ENCODE measurements at regions not wholly inside any gene's neighbourhood (a gene's known extent, or its start where the extent isn't known, plus 50 kb on each side); places are given as distances from the start of the nearest gene placed in this dataset.

- Mint-ChIP-seq H3K27me3 (ENCODE audit: unreplicated experiment) (peaks cover 4% of the 10 kb centered on the region), H3K9me3 (ENCODE audit: unreplicated experiment) (no peaks in the 10 kb centered on the region), H3K4me1 (ENCODE audit: unreplicated experiment) (peaks cover 16% of the 10 kb centered on the region), H3K4me3 (ENCODE audit: unreplicated experiment) (no peak overlapping the region), H3K36me3 (ENCODE audit: low read depth, unreplicated experiment) (no peaks in the 10 kb centered on the region), H3K27ac (ENCODE audit: unreplicated experiment) (no peak overlapping the region)
- TF ChIP-seq CTCF (IDR thresholded peaks at IDR 0.05; ENCODE audit: unreplicated experiment): no peak
- DNase-seq (ENCODE audit: low spot score): no peak
Observed at GRCh38 chr3:16061491-16061890, 113.0 kb upstream of the GALNT15 start.

- H3K27ac Mint-ChIP-seq (ENCODE audit: unreplicated experiment): no peak overlapping the region
- no peaks in the 10 kb centered on the region for H3K36me3 Mint-ChIP-seq (ENCODE audit: low read depth, unreplicated experiment)
- DNase-seq (ENCODE audit: low spot score): no peak
- H3K4me1 Mint-ChIP-seq (ENCODE audit: unreplicated experiment): peaks cover 16% of the 10 kb centered on the region
- no peaks in the 10 kb centered on the region for H3K9me3 Mint-ChIP-seq (ENCODE audit: unreplicated experiment)
- no peak overlapping the region for H3K4me3 Mint-ChIP-seq (ENCODE audit: unreplicated experiment)
- peaks cover 4% of the 10 kb centered on the region for H3K27me3 Mint-ChIP-seq (ENCODE audit: unreplicated experiment)
- no peak for TF ChIP-seq CTCF (IDR thresholded peaks at IDR 0.05; ENCODE audit: unreplicated experiment)
Observed at GRCh38 chr3:16063603-16064002, 110.9 kb upstream of the GALNT15 start.

- no peak for DNase-seq (ENCODE audit: low spot score)
- Mint-ChIP-seq H3K27me3 (ENCODE audit: unreplicated experiment) (peaks cover 4% of the 10 kb centered on the region), H3K27ac (ENCODE audit: unreplicated experiment) (no peak overlapping the region), H3K9me3 (ENCODE audit: unreplicated experiment) (no peaks in the 10 kb centered on the region), H3K4me1 (ENCODE audit: unreplicated experiment) (peaks cover 15% of the 10 kb centered on the region), H3K4me3 (ENCODE audit: unreplicated experiment) (no peak overlapping the region), H3K36me3 (ENCODE audit: low read depth, unreplicated experiment) (no peaks in the 10 kb centered on the region)
- no peak for TF ChIP-seq CTCF (IDR thresholded peaks at IDR 0.05; ENCODE audit: unreplicated experiment)
Observed at GRCh38 chr3:16064642-16065414, 109.7 kb upstream of the GALNT15 start.

- no peak for TF ChIP-seq CTCF (IDR thresholded peaks at IDR 0.05; ENCODE audit: unreplicated experiment)
- Mint-ChIP-seq H3K27me3 (ENCODE audit: unreplicated experiment) (peaks cover 3% of the 10 kb centered on the region), H3K4me1 (ENCODE audit: unreplicated experiment) (peaks cover 5% of the 10 kb centered on the region), H3K4me3 (ENCODE audit: unreplicated experiment) (no peak overlapping the region), H3K9me3 (ENCODE audit: unreplicated experiment) (no peaks in the 10 kb centered on the region), H3K27ac (ENCODE audit: unreplicated experiment) (no peak overlapping the region), H3K36me3 (ENCODE audit: low read depth, unreplicated experiment) (no peaks in the 10 kb centered on the region)
- DNase-seq (ENCODE audit: low spot score): no peak
Observed at GRCh38 chr3:16066545-16066944, 107.9 kb upstream of the GALNT15 start.

- H3K27me3 Mint-ChIP-seq (ENCODE audit: unreplicated experiment): peaks cover 3% of the 10 kb centered on the region
- DNase-seq (ENCODE audit: low spot score): no peak
- no peak for TF ChIP-seq CTCF (IDR thresholded peaks at IDR 0.05; ENCODE audit: unreplicated experiment)
- no peaks in the 10 kb centered on the region for H3K9me3 Mint-ChIP-seq (ENCODE audit: unreplicated experiment)
- H3K4me1 Mint-ChIP-seq (ENCODE audit: unreplicated experiment): peaks cover 5% of the 10 kb centered on the region
- H3K27ac Mint-ChIP-seq (ENCODE audit: unreplicated experiment): no peak overlapping the region
- H3K4me3 Mint-ChIP-seq (ENCODE audit: unreplicated experiment): no peak overlapping the region
- H3K36me3 Mint-ChIP-seq (ENCODE audit: low read depth, unreplicated experiment): no peaks in the 10 kb centered on the region
Observed at GRCh38 chr3:16066975-16067374, 107.5 kb upstream of the GALNT15 start.

All from endothelial cell (in vitro differentiated cells).